ENCODE measurements at regions not wholly inside any gene's neighbourhood (a gene's known extent, or its start where the extent isn't known, plus 50 kb on each side); places are given as distances from the start of the nearest gene placed in this dataset.

DNA sequence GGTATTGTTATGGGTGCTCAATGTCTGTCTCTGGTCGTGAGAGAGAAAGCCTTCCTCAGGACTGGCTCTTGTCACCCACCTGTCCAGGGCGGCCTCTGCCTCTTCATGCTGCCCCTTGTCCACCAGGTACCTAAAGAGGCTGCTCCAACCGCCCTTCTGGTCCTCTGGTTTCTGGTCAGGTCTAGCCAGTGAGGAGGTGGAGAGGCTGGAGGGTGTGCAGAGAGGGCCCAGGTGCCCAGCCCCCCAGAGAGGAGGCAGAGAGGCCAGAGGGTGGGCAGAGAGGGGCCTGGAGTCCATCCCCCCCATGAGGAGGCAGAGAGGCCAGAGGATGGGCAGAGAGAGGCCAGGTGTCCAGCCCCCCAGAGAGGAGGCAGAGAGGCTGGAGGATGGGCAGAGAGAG, 329.8 kb upstream of the IRX4 start:
- TF ChIP-seq, protein P1, sequence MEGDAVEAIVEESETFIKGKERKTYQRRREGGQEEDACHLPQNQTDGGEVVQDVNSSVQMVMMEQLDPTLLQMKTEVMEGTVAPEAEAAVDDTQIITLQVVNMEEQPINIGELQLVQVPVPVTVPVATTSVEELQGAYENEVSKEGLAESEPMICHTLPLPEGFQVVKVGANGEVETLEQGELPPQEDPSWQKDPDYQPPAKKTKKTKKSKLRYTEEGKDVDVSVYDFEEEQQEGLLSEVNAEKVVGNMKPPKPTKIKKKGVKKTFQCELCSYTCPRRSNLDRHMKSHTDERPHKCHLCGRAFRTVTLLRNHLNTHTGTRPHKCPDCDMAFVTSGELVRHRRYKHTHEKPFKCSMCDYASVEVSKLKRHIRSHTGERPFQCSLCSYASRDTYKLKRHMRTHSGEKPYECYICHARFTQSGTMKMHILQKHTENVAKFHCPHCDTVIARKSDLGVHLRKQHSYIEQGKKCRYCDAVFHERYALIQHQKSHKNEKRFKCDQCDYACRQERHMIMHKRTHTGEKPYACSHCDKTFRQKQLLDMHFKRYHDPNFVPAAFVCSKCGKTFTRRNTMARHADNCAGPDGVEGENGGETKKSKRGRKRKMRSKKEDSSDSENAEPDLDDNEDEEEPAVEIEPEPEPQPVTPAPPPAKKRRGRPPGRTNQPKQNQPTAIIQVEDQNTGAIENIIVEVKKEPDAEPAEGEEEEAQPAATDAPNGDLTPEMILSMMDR (IDR thresholded peaks at IDR 0.05; ENCODE audit: extremely low read depth in 1 of 2, insufficient read depth in 1 of 2, low read depth in 1 of 2, low read length in 2 of 2) = no peak
- TF ChIP-seq POLR2A (IDR thresholded peaks at IDR 0.05; ENCODE audit: low read depth, low read length) = no peak

Data from endothelial cell of umbilical vein (primary cell).